GM12878 (cell line): ENCODE measurements at regions not wholly inside any gene's neighbourhood (a gene's known extent, or its start where the extent isn't known, plus 50 kb on each side); places are given as distances from the start of the nearest gene placed in this dataset.

Experiments used
- ATAC-seq: fragments of 200-7000 bp; cut with Tn5 transposase; 3 replicates; pipeline ENCODE4 v1.9.1; 2020; ENCODE audit warnings: mild to moderate bottlenecking, moderate library complexity
- BruUV-seq: library from RNA; stranded (reverse); fragments of 400-500 nt; replicated peaks from 2 replicates; lab custom pipeline; 2021; lab: Mats Ljungman, UMichigan
- CTCF ChIA-PET: fragments of 300-600 bp; sonication (Branson Sonifier 250); formaldehyde crosslinking; extraction: SDS; loops from one replicate; lab custom pipeline; 2021; ENCODE audit warnings: inconsistent platforms; lab: Yijun Ruan, JAX
- POLR2A ChIA-PET: fragments of 350-600 bp; formaldehyde crosslinking; extraction: SDS; loops from one replicate; lab custom pipeline; 2021; ENCODE audit warnings: inconsistent platforms; lab: Charles Lee
- RAD21 ChIA-PET: fragments of 300-600 bp; sonication (Branson Sonifier 250); formaldehyde crosslinking; loops from one replicate; lab custom pipeline; 2023; ENCODE audit warnings: antibody characterized with exemption; ENCODE audit not compliant: unreplicated experiment; lab: Charles Lee
- SMC1A ChIA-PET: fragments of 300-600 bp; sonication (Branson Sonifier 250); formaldehyde crosslinking; loops from one replicate; lab custom pipeline; 2023; ENCODE audit not compliant: unreplicated experiment, uncharacterized antibody; lab: Charles Lee
- DNase-seq: peaks from one replicate; pipeline ENCODE4 v3.0.0-alpha.2; 2011; ENCODE audit warnings: low read depth, low spot score
- FAIRE-seq: peaks from 3 replicates; lab custom pipeline; 2011; peaks lifted over from hg19 to GRCh38; lab: Jason Lieb, UNC
- H2AFZ ChIP-seq: 2 replicates; pipeline ENCODE4 v1.6.0; 2011; ENCODE audit warnings: low read depth, low read length, control low read depth; ENCODE audit not compliant: control insufficient read depth
- H3K27ac ChIP-seq: 2 replicates; pipeline ENCODE4 v1.5.1; 2011; ENCODE audit warnings: control low read depth; ENCODE audit not compliant: control insufficient read depth, insufficient read depth
- H3K27me3 ChIP-seq, 2 experiments: replicated peaks in 1 of 2; 2 replicates each; pipeline versions ENCODE4 v1.6.0 to v1.6.1; 2011; ENCODE audit warnings: low read length in 1 of 2; ENCODE audit not compliant: control insufficient read depth in 2 of 2, insufficient read depth in 2 of 2
- H3K36me3 ChIP-seq, 2 experiments: 2 replicates each; pipeline ENCODE4 v1.5.1; 2011; ENCODE audit warnings: low read length in 1 of 2; ENCODE audit not compliant: control insufficient read depth in 2 of 2, insufficient read depth in 2 of 2
- H3K4me1 ChIP-seq: 2 replicates; pipeline ENCODE4 v1.6.1; 2011; ENCODE audit warnings: mild to moderate bottlenecking, low read length, moderate library complexity, mixed read lengths; ENCODE audit not compliant: control insufficient read depth, insufficient read depth
- H3K4me2 ChIP-seq: 2 replicates; pipeline ENCODE4 v1.6.0; 2011; ENCODE audit warnings: control low read depth; ENCODE audit not compliant: control insufficient read depth, insufficient read depth
- H3K4me3 ChIP-seq: fragments of 200-600 bp; sonication (generic); 2 replicates; pipeline ENCODE4 v1.5.1; 2016
- H3K79me2 ChIP-seq: 2 replicates; pipeline ENCODE4 v1.6.0; 2011; ENCODE audit warnings: low read length; ENCODE audit not compliant: control insufficient read depth, insufficient read depth
- H3K9ac ChIP-seq: 2 replicates; pipeline ENCODE4 v1.8.0; 2011; ENCODE audit warnings: low read length, control low read depth, mixed read lengths; ENCODE audit not compliant: control insufficient read depth, insufficient read depth
- H3K9me3 ChIP-seq: replicated peaks from 3 replicates; pipeline ENCODE4 v1.5.1; 2011; ENCODE audit warnings: mild to moderate bottlenecking, low read length; ENCODE audit not compliant: control insufficient read depth, insufficient read depth
- H4K20me1 ChIP-seq: 2 replicates; pipeline ENCODE4 v1.6.0; 2011; ENCODE audit not compliant: control insufficient read depth, insufficient read depth
- ASH2L ChIP-seq: fragments of 300-600, 200-600 bp; sonication (generic); IDR thresholded peaks from 2 replicates; pipeline ENCODE4 v1.6.1; 2017; ENCODE audit warnings: low read depth, mild to moderate bottlenecking, borderline replicate concordance
- DPF2 ChIP-seq: fragments of 450-650 bp; IDR thresholded peaks from 2 replicates; pipeline ENCODE4 v1.6.1; 2017; ENCODE audit warnings: mild to moderate bottlenecking
- E2F8 ChIP-seq: fragments of 450-650 bp; IDR thresholded peaks from 2 replicates; pipeline ENCODE4 v1.6.1; 2018; ENCODE audit warnings: mild to moderate bottlenecking, low read depth, moderate library complexity; ENCODE audit not compliant: partially characterized antibody
- EED ChIP-seq: sonication (generic); IDR thresholded peaks from 2 replicates; pipeline ENCODE4 v1.6.1; 2016; ENCODE audit warnings: antibody characterized with exemption, low read depth
- EZH2 ChIP-seq: IDR thresholded peaks from 2 replicates; pipeline ENCODE4 v1.6.1; 2012; ENCODE audit warnings: low read depth, mild to moderate bottlenecking, control low read depth, inconsistent platforms, low read length, borderline replicate concordance; ENCODE audit not compliant: control insufficient read depth
- KLF5 ChIP-seq: fragments of 450-650 bp; IDR thresholded peaks from 2 replicates; pipeline ENCODE4 v1.6.1; 2014; ENCODE audit warnings: mild to moderate bottlenecking; ENCODE audit not compliant: partially characterized antibody
- MYC ChIP-seq: IDR thresholded peaks from 2 replicates; pipeline ENCODE4 v1.6.1; 2011; ENCODE audit warnings: mild to moderate bottlenecking, low read length, moderate library complexity, inconsistent platforms; ENCODE audit not compliant: insufficient read depth, insufficient replicate concordance, insufficient read length, severe bottlenecking
- NBN ChIP-seq: fragments of 450-650 bp; IDR thresholded peaks from 2 replicates; pipeline ENCODE4 v1.6.1; 2016
- NFIC ChIP-seq: IDR thresholded peaks from 2 replicates; pipeline ENCODE4 v1.6.1; 2012; ENCODE audit warnings: low read depth, mild to moderate bottlenecking, inconsistent platforms, low read length, moderate library complexity
- PRDM15 ChIP-seq: fragments of 450-650 bp; formaldehyde crosslinking; IDR thresholded peaks from 2 replicates; pipeline ENCODE4 v1.4.0; 2020; ENCODE audit warnings: mild to moderate bottlenecking, moderate library complexity
- RFX5 ChIP-seq: IDR thresholded peaks from 2 replicates; pipeline ENCODE4 v1.6.1; 2011; ENCODE audit warnings: low read depth, low read length, improper control_type of control experiment
- SMAD5 ChIP-seq: IDR thresholded peaks from 2 replicates; pipeline ENCODE4 v1.6.1; 2016; ENCODE audit warnings: antibody characterized with exemption, low read depth
- SPI1 ChIP-seq: IDR thresholded peaks from 2 replicates; pipeline ENCODE4 v1.6.1; 2011; ENCODE audit warnings: low read depth, mild to moderate bottlenecking, low read length, moderate library complexity, borderline replicate concordance; ENCODE audit not compliant: insufficient read depth
- SREBF2 ChIP-seq: IDR thresholded peaks from 2 replicates; pipeline ENCODE4 v1.6.1; 2012; ENCODE audit warnings: mild to moderate bottlenecking, low read length
- YY1 ChIP-seq: IDR thresholded peaks from 2 replicates; pipeline ENCODE4 v1.6.1; 2011; ENCODE audit warnings: low read depth, mild to moderate bottlenecking, low read length
- WGBS: methylation state at CpG from one replicate; pipeline ENCODE4 v1.1.6; 2016; ENCODE audit warnings: low lambda C conversion rate; ENCODE audit not compliant: insufficient replicate concordance, insufficient coverage; ENCODE audit errors: missing lambda C conversion rate; 5-methylcytosine and 5-hydroxymethylcytosine counted together
- in situ Hi-C: fragments of 300-500 bp; cut with MboI; formaldehyde crosslinking; loops from 9 replicates; pipeline ENCODE4 v1.14.3; 2018; ENCODE audit warnings: mixed read lengths
- intact Hi-C: fragments of 100-400 bp; cut with micrococcal nuclease; formaldehyde crosslinking; loops from one replicate; pipeline ENCODE4 v1.14.2; 2022; ENCODE audit not compliant: unreplicated experiment
- TF ChIP-seq, protein P1 (sequence below): IDR thresholded peaks from 2 replicates; pipeline ENCODE4 v1.6.1; 2011; ENCODE audit warnings: borderline replicate concordance, low read depth, mild to moderate bottlenecking, moderate library complexity, mixed read lengths, low read length; ENCODE audit not compliant: insufficient read depth; ENCODE audit errors: extremely low read length

DNA sequence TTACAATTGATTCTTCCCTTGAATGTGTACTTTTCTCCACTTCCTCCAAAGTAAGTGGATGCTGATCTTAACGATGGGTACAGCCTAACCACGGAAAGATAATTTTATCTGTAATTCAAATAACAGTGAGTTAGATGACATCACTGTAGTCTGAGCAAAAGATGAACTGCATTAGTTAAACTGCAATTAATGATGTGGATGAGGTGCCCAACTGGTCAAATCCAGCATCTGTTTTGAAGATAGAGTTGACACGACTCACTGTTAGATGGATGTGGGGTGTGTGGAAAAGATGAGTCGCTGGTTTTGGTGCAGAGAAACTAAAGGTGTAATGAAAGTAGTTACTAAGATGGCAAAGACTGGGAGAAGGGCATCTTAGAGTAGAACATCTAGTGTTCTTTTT is 270.5 kb upstream of the MEIS1 start (continued):
- TF ChIP-seq MYC (no peak), NFIC (no peak), YY1 (no peak), E2F8 (no peak)

DNA sequence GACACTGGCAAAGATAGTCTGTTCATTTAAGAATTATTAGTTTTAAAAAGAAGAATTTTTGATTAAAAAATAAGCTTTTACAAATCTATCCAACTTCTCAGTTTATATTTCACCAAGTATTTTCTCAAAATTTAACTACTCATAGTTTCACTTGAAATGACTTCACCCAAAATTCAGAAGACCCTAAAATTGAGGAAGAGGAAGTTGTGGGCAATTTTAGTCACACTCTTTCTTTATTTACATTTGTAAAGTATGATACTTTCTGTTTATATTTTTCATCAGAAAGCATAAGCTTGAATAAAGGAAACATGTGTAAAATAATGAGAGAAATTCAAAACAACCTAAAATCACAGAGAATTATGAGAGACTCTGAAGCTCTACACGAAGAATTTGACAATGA is 278.8 kb upstream of the MEIS1 start:
- no peak for FAIRE-seq
- ATAC-seq, result no peak
- no peaks in the 10 kb centered on the region for H3K27me3 ChIP-seq
- no peak overlapping the region for H3K9ac ChIP-seq
- 0% methylated on average over 1 of the region's 1 CpG for WGBS
- ChIA-PET POLR2A (no interaction called here), CTCF (no interaction called here), SMC1A (no interaction called here), RAD21 (no interaction called here)
- TF ChIP-seq SMAD5, result no peak
- no peak for TF ChIP-seq SREBF2
- TF ChIP-seq PRDM15 (CRISPR knock-in tag), result no peak
- no peak for TF ChIP-seq NBN
- TF ChIP-seq, protein P1, sequence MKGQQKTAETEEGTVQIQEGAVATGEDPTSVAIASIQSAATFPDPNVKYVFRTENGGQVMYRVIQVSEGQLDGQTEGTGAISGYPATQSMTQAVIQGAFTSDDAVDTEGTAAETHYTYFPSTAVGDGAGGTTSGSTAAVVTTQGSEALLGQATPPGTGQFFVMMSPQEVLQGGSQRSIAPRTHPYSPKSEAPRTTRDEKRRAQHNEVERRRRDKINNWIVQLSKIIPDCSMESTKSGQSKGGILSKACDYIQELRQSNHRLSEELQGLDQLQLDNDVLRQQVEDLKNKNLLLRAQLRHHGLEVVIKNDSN, result no peak
- TF ChIP-seq EZH2, result no peak
- no peak for TF ChIP-seq KLF5
- no peak for TF ChIP-seq EED
- no peak for TF ChIP-seq DPF2
- TF ChIP-seq SPI1, result no peak
- no peak for TF ChIP-seq RFX5
- TF ChIP-seq ASH2L, result no peak
- no peaks in the 10 kb centered on the region for H4K20me1 ChIP-seq
- H3K36me3 ChIP-seq, result no peaks in the 10 kb centered on the region
- H3K4me2 ChIP-seq, result no peak overlapping the region
- no peak overlapping the region for H3K4me3 ChIP-seq
- no peak for DNase-seq
- in situ Hi-C loops (no loop called here), intact Hi-C loops (no loop called here)
- no peak overlapping the region for H2AFZ ChIP-seq
- no peaks in the 10 kb centered on the region for H3K79me2 ChIP-seq
- H3K4me1 ChIP-seq, result no peaks in the 10 kb centered on the region
- no peak overlapping the region for H3K27ac ChIP-seq
- BruUV-seq, result no TSS peak
- H3K9me3 ChIP-seq, result no peaks in the 10 kb centered on the region; the same call in 2 of the 3 replicates
